ENCODE measurements at regions not wholly inside any gene's neighbourhood (a gene's known extent, or its start where the extent isn't known, plus 50 kb on each side); places are given as distances from the start of the nearest gene placed in this dataset.

DNA sequence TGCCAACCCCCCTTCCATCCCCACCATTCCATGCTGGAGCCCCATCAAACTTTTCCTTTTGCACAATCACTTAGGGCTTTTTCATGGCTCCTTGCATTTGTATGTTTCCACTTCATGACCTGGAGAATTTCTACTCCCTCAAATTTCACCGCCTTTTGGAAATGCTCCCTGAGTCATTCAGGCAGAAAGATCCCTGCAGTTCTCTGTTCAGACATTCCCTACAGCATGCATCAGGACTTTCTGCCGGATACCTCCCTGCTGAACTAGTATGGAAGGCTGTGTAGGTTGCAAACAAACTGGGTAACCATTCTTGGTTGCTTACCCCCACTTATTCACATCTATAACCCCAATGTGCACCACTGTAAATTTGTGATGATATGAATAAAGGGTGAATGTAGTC lies 389.6 kb upstream of the CELF4 start:
- no peak for ATAC-seq
- intact Hi-C loops (cut with DNase I), result no loop called here

DNA sequence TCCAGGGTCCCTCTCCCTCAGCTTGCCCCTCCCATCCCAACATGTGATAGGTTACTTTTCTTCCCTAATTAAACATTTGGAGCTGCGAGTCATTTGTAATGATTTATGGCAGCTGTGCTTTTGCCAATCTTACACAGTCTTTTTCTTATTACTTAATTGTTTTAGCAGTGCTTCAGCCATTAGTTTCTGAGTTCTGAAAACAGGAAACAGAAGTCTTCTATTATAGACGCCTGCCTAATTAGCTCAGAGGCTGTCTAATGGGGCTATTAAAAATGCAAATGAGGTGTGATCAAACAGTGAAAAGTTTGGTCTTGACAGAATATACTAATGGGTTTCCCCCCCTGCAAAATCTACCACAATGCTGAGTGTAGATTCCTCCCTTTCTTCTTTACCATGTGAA lies 388.3 kb upstream of the CELF4 start:
- intact Hi-C loops (cut with DNase I), result no loop called here
- no peak for DNase-seq (ENCODE audit: low spot score)
- no peak for ATAC-seq

More for the DNA sequence above, 389.6 kb upstream of the CELF4 start:
- no peak for DNase-seq (ENCODE audit: low spot score)

GRCh38 chr18:37948471-37948870 lies 382.9 kb upstream of the CELF4 start:
- no peak for ATAC-seq
- DNase-seq (ENCODE audit: low spot score), result no peak
- intact Hi-C loops (cut with DNase I), result no loop called here

- ATAC-seq (no peak), DNase-seq (ENCODE audit: low spot score) (no peak)
- intact Hi-C loops (cut with DNase I), result no loop called here
Measured at GRCh38 chr18:37946324-37946723, 380.7 kb upstream of the CELF4 start.

- intact Hi-C loops (cut with DNase I), result loop anchor here (5.0 kb wide), 1 partner anchor 307 kb away; no protein-coding TSS in a partner anchor
- ATAC-seq, result no peak
- DNase-seq (ENCODE audit: low spot score), result no peak
Measured at GRCh38 chr18:37944700-37945270, 379.2 kb upstream of the CELF4 start.

DNA sequence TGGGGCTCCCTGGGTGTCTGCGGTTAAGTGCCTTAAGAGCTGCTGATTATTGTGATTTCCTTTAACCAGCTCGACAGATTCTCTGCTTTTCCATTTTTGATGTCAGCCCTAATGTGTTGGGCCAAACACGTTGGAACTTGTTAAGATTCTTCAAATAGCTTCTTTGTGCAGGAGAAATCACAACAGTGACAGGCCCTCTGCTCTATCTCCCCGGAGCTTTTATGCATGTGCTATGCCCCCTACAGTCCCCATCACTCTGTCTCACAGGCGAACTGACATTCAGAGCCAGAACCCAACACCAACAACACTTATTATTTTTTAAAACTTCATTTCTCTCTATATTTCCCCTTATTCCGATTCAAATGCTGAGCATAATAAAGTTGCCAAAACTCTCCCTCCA lies 371.7 kb upstream of the CELF4 start:
- intact Hi-C loops (cut with DNase I), result no loop called here
- no peak for DNase-seq (ENCODE audit: low spot score)
- ATAC-seq, result no peak

DNA sequence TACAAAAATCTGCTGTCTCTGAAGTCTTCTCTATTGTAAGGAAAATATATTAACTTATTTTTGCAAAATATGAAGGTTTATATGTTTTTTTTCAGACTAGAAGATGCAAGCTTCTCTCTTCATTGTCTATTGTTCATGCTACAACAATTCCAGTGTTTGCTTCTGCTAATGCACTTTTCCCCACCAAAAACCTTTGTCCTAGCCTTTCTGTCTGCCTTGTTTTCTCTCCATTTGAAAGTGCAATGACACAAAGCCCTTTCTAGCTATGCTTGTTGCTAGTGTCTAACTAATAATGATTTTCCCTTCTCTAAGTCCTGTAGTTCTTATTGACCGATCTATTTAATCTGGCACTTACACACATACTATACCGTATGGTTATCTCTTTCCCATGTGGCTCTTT lies 369.5 kb upstream of the CELF4 start:
- no peak for DNase-seq (ENCODE audit: low spot score)
- intact Hi-C loops (cut with DNase I), result no loop called here
- no peak for ATAC-seq

- intact Hi-C loops (cut with DNase I), result no loop called here
- no peak for DNase-seq (ENCODE audit: low spot score)
- ATAC-seq, result no peak
Measured at GRCh38 chr18:37930640-37931039, 365.0 kb upstream of the CELF4 start.

DNA sequence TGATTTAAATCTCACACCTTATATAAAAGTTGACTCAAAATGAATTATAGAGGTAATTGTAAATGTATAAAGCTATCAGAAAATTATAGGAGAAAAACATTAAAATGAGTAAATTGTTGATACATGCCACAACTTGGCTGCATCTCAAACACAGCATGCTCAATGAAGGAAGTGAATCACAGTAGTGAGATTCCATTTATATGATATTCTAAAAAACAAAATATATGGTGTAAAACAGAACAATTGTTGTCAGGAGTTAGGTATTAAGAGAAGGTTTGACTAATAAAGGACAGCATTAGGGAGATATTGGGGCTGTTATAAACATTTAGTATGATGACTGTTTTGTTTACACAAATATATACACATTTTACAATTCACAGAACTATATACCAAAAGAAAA lies 356.6 kb upstream of the CELF4 start:
- intact Hi-C loops (cut with DNase I), result no loop called here
- DNase-seq (ENCODE audit: low spot score) (no peak), ATAC-seq (no peak)

GRCh38 chr18:37920865-37921264 lies 355.3 kb upstream of the CELF4 start:
- no peak for DNase-seq (ENCODE audit: low spot score)
- intact Hi-C loops (cut with DNase I), result no loop called here
- ATAC-seq, result no peak

- intact Hi-C loops (cut with DNase I), result no loop called here
- no peak for DNase-seq (ENCODE audit: low spot score)
- ATAC-seq, result no peak
Measured at GRCh38 chr18:37913051-37913450, 347.5 kb upstream of the CELF4 start.

DNA sequence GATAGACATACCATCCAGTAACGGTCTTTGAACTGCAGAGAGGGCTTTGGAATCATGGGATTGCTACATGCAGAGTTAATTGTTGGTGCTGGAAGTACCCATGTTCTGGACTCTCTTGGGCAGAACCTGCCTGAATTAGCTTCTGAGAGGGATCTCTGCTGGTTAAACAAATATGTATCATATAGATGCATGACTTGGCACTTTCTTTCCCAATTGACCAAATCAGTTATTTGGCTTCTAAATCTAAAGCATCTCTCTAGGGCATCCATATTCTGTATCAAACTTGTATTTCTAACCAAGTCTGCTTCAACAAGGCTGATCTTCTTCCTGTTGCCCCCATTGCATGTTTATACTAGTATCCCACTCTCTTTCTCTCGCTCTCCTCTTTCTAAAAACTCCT lies 336.7 kb upstream of the CELF4 start:
- DNase-seq (ENCODE audit: low spot score), result no peak
- no peak for ATAC-seq
- intact Hi-C loops (cut with DNase I), result no loop called here

DNA sequence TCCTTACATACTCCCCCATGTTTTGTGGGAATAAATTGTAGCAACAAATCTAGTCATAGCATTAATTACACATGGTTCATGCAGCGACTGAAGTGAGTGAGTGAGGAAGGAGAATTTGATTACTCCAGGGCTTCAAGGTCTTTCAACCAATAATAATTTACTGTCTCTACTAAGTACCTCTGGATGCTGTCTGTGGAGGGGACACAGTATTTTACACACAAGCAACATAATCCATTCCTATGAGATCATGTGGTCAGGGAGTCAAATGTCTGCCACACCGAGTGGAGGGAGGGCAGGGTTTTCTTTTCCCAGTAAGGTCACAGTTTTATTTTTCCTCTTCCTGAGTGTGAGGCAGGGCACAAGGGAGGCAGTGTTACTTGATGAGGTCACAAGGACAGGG lies 334.7 kb upstream of the CELF4 start:
- no peak for DNase-seq (ENCODE audit: low spot score)
- ATAC-seq, result no peak
- intact Hi-C loops (cut with DNase I), result no loop called here

GRCh38 chr18:37889963-37890362 lies 324.4 kb upstream of the CELF4 start:
- ATAC-seq (no peak), DNase-seq (ENCODE audit: low spot score) (no peak)
- intact Hi-C loops (cut with DNase I), result no loop called here

DNA sequence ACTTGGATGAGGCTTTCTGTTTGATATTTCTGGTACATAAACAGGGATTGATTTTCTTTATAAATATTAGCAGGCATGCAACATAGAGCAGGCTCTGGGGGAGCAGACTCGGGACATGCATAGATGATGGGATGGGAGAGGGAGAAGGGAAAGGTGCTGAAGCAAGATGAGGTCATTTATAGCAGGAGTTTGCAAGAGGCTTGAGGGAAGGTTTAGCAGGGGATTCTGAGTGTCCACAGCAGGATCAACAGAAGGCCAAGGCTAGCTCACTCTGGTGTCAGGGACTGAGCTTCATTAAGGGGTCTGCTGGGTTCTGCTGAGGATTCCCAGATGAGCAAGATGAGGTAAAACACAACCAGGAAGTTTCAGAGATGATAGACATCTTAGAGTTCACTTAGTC lies 309.1 kb upstream of the CELF4 start:
- DNase-seq (ENCODE audit: low spot score) (no peak), ATAC-seq (no peak)
- intact Hi-C loops (cut with DNase I), result no loop called here

DNA sequence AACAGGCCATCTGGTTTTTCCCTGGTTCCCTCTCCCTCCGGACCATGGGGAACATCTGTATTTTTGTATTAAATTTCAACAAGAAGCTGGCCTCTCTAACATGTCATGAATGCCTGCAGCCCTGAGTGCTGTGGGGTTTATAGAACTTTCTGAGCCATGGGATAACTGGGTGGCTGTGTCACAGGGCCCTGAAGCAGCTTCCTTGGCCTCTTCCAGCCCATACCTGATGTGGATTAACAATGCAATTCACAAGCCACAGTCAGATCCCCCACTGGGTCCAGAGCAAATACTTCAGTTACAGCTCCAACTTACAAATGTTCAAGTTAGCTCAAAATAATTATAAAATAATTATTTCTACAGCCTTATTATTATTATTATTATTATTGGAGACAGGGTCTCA lies 307.8 kb upstream of the CELF4 start:
- ATAC-seq (no peak), DNase-seq (ENCODE audit: low spot score) (no peak)
- intact Hi-C loops (cut with DNase I), result no loop called here

GRCh38 chr18:37872562-37872961 lies 307.0 kb upstream of the CELF4 start:
- ATAC-seq (no peak), DNase-seq (ENCODE audit: low spot score) (no peak)
- intact Hi-C loops (cut with DNase I), result no loop called here

DNA sequence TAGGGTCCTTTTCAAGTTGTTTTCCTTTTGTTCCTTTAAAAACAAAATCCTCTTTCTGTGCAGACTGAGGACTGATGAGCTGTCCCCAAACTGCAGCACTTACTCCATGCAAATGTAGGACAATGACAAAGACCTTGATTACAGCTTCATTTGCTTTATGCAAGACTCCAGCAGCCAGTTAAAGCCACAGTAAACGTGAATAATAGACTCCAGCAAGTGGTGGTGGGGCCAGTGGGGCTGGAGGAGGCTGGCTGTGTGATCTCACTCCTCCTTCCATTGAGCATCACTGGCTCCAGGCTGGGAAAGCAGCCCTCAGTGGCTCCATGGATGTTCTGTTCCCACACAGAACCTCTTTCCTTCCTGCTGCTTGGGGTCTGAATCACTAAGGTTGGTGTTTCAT lies 306.0 kb upstream of the CELF4 start:
- no peak for DNase-seq (ENCODE audit: low spot score)
- no peak for ATAC-seq
- intact Hi-C loops (cut with DNase I), result no loop called here

GRCh38 chr18:37869051-37869450 lies 303.5 kb upstream of the CELF4 start:
- DNase-seq (ENCODE audit: low spot score) (no peak), ATAC-seq (no peak)
- intact Hi-C loops (cut with DNase I), result no loop called here

DNA sequence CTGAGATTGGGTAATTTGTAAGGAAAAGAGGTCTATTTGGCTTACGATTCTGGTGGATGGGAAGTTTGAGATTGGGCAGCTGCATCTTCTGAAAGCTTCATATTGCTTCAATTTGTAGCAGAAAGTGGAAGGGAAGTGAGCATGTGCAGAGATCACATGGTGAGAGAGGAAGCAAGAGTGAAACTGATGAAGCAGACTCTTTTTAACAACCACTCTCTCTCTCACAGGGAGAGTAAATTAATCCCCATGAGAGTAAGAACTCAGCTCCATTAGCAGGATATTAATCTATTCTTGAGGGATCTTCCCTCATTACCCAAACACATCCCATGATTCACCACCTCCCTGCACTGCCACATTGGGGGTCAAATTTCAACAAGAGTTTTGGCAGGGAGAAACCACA lies 298.5 kb upstream of the CELF4 start:
- DNase-seq (ENCODE audit: low spot score), result no peak
- ATAC-seq, result no peak
- intact Hi-C loops (cut with DNase I), result no loop called here

DNA sequence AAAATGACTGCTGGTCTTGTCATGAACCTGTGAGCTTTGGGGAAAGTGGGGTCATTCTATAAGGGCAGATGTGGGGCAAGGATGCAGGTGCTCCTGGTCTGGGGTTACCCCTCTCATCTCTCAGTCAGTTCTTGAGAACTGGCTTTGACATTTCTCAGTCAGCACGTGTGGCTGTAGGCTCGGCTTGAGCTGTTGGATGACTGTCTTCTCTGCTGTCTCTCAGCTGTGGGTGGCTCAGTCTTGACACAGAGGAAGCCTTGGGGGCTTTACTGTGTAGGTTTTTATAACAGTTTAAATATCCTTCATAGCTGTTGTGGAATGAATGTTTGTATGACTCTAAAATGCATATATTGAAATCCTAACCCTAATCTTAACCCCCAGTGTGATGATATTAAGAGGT lies 296.4 kb upstream of the CELF4 start:
- no peak for DNase-seq (ENCODE audit: low spot score)

GRCh38 chr18:37854396-37854795 lies 288.8 kb upstream of the CELF4 start:
- intact Hi-C loops (cut with DNase I), result no loop called here
- DNase-seq (ENCODE audit: low spot score) (no peak), ATAC-seq (no peak)

More for the DNA sequence above, 296.4 kb upstream of the CELF4 start:
- ATAC-seq, result no peak
- intact Hi-C loops (cut with DNase I), result no loop called here
